ENCODE measurements at regions not wholly inside any gene's neighbourhood (a gene's known extent, or its start where the extent isn't known, plus 50 kb on each side); places are given as distances from the start of the nearest gene placed in this dataset.
"Not testable (repeated sequence)": the region's sequence is repeated elsewhere in the genome, so short reads cannot be mapped to it uniquely, and the experiment has no call there.

GRCh38 chr6:49274809-49275769, 188.0 kb downstream of the MMUT start:
- DNase-seq (ENCODE audit: low read depth): not testable (repeated sequence)

DNA sequence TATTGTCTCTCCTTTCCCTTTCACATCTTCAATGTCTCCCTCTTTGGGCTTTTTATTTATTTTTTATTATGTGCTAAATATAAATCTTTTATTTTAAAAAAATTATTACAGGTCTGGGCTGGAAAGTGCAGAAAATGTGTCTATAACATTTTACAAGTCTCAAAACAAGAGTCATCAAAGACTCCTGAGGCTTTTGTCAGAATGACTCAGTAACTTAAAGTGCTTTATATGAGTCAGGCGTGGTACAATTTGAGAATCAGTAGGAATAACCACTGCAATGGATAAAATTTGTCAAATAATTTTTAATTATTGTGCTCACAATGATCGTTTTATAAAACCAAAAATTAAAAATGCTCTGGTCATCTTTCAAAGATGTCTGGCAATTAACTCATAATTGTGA, 193.9 kb downstream of the MMUT start:
- no peak for DNase-seq (ENCODE audit: low read depth)

DNA sequence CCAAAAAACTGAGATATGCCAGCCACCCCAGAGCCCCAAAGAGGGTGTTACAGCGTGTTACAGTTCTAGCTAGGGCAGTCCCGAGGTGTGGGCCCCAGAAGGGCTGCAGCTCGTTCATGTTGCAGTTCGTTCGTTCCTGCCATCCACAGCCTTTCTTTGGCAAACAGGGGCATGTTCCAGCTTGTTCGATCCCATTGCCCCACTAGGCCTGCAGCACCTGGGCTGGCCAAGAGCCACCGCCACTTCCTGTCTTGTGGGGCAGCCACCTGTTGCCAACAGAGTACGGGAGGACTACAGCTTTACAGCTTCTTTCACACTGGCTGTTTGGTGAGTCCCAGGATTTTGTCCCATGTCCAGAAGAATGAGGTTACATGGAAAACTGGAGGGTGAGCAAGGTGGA, 198.1 kb downstream of the MMUT start:
- DNase-seq (ENCODE audit: low read depth): no peak

- DNase-seq (ENCODE audit: low read depth): no peak
Observed at GRCh38 chr6:49264496-49264895, 198.6 kb downstream of the MMUT start.

DNA sequence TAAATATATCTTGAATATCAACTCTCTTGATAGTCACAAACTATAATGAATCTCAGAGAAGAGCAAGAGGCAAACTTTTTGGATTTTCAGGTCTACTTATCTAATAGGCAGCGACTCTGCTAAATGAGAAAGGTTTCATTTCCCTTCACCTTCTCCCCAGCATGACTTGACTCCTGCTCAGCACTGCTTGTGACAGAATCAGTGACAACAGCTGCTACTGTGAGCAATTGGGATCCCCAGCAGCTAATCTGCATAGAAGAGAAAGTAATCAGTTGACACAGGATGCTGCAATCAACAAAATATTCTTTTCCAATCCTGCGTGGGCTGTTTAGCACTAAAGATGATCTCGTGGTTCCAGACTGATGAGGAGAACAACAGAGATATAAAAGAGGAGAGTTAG, 205.5 kb downstream of the MMUT start:
- no peak for DNase-seq (ENCODE audit: low read depth)

GRCh38 chr6:49255335-49255734, 207.7 kb downstream of the MMUT start:
- no peak for DNase-seq (ENCODE audit: low read depth)

GRCh38 chr6:49252901-49253300, 210.2 kb downstream of the MMUT start:
- no peak for DNase-seq (ENCODE audit: low read depth)

DNA sequence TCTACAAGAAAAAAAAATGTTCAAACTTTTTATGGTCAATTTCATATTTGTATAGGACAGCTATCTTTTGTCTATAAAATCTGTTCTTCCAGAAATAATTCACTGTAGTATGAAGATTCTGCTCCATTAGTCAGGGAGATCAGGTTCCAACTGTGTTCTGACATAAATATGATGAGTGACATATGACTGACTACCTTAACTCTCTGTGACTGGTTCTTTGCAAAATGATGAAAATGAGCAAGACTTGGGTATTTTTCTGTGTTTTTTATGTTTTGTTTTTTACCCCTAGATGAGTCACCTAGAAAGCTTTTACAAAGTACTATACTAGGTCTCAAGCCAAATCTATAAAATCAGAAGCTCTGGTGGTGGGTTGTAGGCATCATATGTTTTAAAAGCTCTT, 229.6 kb downstream of the MMUT start:
- no peak for DNase-seq (ENCODE audit: low read depth)

GRCh38 chr6:49225471-49225870, 237.6 kb downstream of the MMUT start:
- no peak for DNase-seq (ENCODE audit: low read depth)

DNA sequence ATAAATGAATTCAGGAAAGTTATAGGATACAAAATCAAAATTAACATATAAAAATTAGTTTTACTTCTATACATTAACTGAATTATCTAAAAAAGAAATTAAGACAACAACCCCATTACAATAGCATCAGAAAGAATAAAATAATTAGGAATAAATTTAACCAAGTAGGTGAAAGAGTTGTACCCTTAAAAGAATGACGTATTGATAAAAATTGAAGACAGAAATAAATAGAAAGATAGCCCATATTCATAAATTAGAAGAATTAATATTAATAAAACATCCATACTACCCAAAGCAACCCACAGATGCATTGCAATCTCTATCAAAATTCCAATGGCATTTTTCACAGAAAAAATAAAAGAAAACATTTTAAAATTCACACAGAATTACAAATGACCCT, 242.8 kb downstream of the MMUT start:
- DNase-seq (ENCODE audit: low read depth): no peak

- DNase-seq (ENCODE audit: low read depth): no peak
Observed at GRCh38 chr6:49205526-49205925, 257.5 kb downstream of the MMUT start.

DNA sequence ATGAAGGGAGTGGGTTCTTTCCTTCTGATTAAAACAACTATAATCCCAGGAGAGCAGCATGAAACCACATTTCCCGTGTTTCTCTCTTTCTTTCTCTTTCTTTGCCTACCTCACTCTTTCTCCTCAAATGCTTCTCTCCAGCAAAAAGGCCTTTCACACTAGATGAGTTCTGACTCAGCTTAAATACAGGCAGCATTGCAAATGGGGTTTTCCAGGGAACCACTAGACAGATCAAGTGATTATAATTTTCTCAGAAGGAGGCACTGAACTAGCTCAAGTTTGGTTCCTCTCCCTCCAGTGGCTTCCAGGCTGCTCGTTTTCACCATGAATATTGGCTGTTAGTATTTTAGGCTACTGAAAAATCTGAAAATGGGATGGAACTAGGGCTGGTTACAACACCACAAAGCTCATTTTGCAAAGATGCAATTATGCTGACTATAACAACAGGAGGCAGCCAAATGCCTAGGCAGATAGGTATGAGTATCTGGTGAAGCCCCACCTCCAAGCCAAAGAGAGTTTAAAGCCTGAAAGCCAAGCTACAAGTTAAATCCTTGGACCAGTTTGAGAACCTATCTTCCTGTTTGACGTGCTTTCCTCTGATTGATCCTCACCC, 260.0 kb downstream of the MMUT start:
- no peak for DNase-seq (ENCODE audit: low read depth)

- no peak for DNase-seq (ENCODE audit: low read depth)
Observed at GRCh38 chr6:49198015-49198414, 265.0 kb downstream of the MMUT start.

GRCh38 chr6:49162379-49162778, 300.7 kb downstream of the MMUT start:
- not testable (repeated sequence) for DNase-seq (ENCODE audit: low read depth)

DNA sequence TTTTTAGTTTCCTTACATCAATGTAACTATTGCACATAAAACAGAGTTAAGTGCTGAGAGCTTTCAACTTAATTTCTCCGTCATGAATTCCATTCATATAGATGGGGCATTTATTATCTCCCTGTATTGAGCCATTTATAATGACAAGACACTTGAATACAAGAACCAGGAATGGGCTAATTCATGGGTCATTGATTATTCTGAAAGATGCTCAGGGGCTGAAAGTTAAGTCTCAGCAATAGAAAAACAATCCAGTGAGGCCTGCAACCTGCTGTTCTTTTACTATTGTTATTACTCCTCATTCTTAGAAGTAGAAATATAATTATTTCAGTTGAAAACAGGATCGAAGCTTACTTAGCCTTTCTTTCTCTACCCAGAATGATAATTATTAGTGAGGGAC, 307.7 kb downstream of the MMUT start:
- no peak for DNase-seq (ENCODE audit: low read depth)

GRCh38 chr6:49151957-49152356, 311.1 kb downstream of the MMUT start:
- DNase-seq (ENCODE audit: low read depth): no peak

DNA sequence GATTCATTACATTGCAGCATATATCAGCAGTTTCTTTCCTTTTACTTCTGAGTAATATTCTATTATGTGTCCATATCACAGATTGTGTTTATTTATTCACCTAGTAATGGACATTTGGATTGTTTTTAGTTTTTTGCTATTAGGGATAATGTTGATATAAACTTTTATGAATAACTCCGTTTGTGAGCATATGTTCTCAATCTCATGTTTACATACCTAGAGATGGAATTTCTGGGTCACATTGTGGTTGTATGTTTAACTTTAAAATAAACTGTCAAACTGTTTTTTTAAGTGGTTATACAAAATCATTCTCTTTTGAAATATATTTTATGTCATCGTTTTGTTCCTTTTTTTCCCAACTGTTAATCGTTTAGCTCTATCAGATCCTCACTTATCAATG, 311.6 kb downstream of the MMUT start:
- no peak for DNase-seq (ENCODE audit: low read depth)

- no peak for DNase-seq (ENCODE audit: low read depth)
Observed at GRCh38 chr6:49151033-49151432, 312.0 kb downstream of the MMUT start.

- no peak for DNase-seq (ENCODE audit: low read depth)
Observed at GRCh38 chr6:49145280-49145679, 317.8 kb downstream of the MMUT start.

DNA sequence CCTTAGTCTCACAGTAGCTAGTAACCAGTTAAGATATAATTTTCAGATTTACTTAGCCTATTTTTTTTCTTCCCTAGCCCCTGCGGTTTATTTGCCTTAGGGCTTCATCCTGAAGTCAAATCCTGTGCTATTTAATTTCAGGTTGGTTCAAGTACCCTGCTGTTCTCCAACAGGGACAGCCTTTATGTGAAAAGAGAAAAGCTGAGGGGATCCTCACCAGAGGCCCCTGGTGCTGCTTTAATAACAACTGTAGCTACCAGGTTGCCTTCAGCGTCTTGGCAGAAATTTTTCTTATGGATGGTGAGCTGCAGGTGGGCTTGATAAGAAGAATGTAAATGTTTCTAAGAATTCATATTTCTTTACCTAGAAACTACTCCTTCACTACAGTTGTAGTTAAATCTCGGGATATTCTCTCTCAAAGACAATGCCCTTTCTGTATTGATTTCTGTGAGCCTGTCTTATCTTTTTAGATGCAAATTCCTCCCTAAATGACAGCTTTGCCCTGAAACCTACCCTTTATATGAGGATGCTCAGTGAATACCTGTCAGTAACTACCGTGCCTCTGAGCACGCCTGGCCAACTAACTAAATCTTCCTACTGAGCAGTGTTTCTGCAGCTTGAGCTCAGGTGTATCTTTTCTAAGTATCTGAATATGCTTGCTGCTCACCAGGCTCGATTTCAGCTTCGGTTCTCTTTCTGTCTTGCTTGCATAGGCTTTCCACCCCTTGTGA, 320.5 kb downstream of the MMUT start:
- no peak for DNase-seq (ENCODE audit: low read depth)

DNA sequence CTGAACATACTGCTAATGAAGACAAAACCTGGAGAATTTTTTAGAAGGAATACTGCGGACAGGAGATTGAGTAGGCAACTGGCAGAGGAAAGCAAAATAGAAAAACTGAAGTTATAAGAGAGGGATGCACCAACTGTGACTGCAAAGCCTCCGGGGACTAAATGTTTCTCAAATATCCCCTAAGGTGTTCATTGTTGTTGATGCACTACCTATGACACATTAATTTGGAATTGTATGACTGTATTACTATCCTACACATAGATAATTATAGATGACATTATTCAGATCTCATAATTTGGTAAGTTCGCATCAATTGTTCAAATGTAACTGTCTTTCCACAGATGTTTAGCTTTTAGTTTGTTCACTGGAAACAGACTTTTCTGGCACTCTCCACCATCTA, 341.1 kb downstream of the MMUT start:
- no peak for DNase-seq (ENCODE audit: low read depth)

DNA sequence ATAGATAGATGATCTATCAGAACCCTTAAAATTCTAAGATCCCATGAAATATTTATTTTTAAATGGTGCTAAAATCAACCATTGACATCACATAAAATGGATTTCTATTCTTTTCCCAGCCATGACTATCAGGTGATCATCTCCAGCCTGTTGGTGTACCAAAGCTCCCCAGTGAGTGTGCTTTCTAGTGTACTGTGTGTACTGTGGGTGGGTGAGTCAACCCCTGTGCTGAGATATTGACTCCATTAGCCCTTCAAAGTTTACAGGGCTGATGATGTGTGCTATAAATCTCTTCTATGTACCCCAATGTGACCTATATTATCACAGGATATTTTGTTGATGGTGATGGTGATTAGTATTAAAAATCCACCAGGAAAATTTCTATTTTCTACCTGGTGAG, 344.6 kb downstream of the MMUT start:
- DNase-seq (ENCODE audit: low read depth): no peak

DNA sequence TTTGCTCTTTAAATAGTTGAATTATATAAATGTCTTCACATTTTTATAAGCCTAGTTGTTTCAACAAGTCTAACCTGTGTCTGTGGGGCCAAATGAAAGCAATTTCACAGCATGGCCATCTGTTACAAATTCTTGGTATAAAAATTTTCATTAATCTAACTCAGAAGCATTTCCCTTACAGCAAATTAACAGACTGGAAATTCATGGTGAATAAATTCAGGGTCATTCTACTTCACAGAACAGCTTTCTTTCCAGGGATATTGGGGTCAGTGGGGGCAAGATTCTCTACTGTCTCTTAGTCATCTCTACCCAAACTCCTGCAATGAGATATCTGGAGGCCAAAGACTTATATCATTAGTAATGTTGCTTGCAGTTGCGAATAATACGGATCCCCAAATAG, 352.1 kb downstream of the MMUT start:
- no peak for DNase-seq (ENCODE audit: low read depth)
